Stimulated activated CD4-positive, alpha-beta T cell treated with anti-CD3 and anti-CD28 coated beads, TNF-alpha, amount 100 ng/mL, for 1 hour (primary cell): ENCODE measurements at regions not wholly inside any gene's neighbourhood (a gene's known extent, or its start where the extent isn't known, plus 50 kb on each side); places are given as distances from the start of the nearest gene placed in this dataset.

Experiments used
- DNase-seq, 3 donors: peaks; one replicate each; pipeline ENCODE4 v3.0.0-alpha.2; 2020; ENCODE audit warnings: low read depth in 3 of 3, low spot score in 1 of 3

DNA sequence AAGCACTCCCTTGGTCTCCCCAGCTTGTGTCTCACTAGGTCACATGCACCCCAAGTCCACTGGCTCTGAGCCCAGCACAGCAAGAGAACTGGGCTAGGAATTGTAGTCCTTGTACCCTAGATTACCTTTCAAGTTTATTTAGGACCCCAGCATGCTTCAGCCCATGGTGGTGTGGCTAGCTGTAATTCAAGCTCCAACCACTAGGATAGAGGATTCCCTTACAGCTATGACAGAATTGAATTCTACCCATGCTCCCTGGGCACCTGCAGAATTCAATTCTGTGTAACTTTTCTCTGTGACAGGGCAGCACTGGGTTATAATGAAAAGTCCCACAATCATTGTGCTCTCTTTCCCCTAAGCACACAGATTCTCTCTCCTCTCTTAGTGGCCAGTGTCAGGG lies 253.8 kb upstream of the DMD start:
- DNase-seq = no peak

DNA sequence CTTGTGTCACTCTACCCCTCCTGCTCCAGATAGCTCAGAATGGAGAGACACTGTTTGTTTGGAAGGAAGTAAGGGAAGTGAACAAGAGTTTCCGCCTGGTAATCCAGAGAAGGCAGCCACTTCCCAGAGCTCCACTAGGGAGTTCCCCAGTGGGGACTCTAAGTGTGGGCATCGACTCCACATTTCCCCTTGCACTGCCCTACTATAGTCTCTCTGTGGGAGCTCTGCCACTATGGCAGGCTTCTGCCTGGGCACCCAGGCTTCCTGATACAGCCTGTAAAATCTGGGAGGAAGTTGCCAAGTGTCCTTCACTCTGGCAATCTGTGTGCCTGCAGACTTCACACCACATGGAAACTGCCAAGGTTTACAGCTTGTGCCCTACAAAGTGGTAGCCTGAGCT lies 245.8 kb upstream of the DMD start:
- no peak for DNase-seq

DNA sequence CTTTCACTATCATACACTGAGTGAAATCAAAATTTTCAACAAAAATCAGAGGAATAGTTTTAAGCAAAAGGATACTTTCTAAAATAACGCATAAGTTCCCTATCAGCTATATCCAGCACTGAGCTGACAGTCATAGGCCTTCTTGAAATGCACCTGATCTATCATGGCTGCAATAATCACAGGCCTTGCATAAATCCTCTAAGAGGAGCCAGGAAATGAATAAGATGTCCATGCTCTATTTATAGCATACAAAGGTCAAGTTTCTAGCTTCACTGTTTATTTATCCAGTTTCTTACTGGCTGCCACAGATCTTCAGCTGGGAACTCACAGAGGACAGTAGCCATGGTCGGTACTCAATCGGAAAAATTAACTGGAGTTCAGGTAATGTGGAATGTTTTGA lies 235.9 kb upstream of the DMD start:
- no peak for DNase-seq

DNA sequence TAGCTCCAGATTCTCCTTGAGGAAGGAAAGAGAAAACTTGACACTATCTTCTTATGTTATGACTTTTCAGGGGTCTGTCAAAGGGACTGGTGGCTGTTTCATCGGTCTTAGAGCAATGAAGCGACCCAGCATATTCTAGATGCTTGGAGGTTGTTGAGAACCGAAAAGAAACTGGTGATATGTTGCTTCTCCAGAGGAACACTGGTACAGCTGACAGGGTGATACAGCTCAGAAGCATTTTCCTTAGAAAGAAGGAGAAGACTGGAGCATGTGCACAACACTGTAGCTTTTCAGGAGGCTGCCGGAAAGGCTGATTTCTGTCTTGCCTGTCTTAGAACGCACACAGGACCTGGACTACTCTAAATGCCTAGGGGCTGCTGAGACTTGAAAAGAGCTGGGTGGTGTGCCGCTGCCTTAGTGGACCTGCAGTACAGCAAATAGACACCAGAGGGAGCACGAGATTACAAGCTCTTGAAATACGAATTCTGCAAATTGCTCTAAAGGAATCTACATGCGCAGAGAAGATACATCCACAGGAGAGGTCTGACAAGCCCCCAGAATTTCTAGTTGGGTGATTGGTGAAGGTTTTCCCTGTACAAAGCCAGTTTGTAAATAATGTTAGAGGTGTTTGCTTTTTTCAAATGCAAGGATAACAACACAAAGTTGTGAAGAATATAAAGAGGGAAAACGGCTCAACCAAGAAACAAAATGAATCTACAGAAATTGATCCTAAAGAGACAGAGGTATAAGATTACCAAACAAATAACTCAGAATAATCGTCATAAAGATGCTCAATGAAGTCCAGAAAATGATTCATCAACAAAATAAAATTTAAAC lies 223.1 kb upstream of the DMD start:
- peak in 2 of 3 donors; percentile 3 to 10 for DNase-seq

DNA sequence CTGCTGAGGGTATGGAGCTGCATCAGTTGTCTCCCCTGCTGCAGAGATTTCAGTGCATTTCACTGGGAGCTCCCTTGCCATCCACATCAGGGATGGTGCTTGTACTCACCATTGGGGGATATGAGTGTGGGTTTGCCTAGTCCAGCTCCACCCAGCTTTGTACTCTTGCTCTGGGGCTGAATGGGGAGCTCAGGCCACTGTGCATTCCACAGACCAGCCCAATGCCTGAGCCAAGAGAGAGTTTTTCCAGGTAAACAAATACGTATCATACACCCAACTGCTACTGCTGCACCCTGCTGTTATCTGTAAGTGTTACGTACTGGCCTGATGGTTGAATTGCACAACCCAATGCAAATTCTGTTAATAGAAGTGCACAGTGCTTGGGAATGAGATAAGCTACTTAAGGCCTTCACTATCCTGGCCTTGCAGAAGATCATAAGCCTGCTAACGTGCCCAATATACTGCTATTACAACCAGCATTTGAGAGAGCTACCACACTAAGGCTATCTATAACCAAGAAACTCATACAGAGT lies 205.0 kb upstream of the DMD start:
- no peak for DNase-seq

DNA sequence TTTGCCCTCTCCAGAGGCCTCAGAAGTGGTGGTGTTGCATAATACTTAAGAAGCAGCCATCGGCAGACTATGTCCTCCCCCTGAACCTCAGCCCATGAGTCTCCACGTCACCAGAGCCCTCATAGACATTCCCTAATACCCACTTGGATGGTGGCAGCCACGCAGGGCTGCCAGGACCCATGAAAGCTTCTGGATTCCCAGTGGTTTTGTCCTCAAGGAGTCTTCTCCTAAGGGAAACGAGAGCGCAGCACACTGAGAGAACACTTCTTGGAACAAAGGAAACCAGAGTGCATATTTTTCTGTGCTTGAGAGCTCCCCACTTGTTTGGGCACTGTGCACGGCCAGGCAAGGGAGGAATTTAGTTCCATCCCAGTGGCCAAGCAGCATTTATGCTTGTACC lies 204.1 kb upstream of the DMD start:
- DNase-seq = no peak

DNA sequence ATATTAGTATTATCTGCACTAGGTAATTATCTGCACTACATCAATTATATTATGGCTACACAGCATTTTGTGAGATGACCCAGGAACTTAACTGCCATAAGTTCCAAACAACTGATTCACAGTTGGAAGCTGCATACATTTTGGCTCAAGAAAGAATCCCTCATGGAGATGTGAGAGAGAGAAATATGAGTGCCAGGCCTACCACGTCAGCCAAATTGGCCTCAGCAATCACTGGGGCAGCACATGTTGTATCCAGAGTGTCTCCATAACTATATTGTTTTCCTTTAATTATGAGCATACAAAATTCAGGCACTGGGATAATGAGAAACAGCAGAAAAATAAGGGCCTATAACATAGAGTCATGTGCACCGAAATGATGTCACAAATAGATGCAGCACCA lies 174.2 kb upstream of the DMD start:
- DNase-seq = no peak

DNA sequence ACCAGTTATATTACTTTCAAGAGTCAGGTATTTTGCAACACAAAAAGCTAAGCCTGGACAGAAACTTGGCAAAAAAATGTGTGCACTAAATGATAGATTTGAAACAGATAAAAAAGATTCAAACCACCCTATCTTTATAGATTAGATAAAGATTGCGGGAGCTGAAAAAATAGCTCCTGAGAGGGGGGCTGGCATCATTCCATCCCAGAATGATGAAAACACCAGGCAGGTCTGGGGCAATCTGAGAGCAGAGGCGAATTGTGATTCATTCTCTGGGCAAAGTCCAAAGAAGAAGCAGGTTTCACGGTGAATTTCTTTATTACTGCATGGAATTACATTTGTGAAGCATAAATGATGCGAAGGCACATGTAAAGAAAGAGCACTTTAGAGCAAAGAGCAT lies 168.5 kb upstream of the DMD start:
- DNase-seq = no peak

DNA sequence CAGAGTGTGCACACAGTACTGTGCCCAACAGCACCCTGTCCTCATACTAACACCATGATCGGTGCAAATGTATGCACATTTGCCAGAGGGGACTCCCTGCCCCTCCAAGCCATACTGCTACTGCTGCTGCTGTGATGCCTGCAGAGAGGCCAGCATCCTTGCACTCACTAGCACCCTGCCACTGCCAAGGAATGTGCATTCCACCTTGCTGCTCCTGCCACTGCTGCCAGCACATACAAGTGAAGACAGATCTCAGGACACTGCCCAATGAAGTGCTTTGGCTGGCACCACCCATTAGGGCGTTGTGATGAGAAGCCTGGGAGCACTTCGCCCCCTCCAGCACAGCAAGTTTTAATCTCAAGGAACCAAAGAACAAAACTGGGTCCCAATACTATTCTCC lies 146.3 kb upstream of the DMD start:
- DNase-seq = no peak

DNA sequence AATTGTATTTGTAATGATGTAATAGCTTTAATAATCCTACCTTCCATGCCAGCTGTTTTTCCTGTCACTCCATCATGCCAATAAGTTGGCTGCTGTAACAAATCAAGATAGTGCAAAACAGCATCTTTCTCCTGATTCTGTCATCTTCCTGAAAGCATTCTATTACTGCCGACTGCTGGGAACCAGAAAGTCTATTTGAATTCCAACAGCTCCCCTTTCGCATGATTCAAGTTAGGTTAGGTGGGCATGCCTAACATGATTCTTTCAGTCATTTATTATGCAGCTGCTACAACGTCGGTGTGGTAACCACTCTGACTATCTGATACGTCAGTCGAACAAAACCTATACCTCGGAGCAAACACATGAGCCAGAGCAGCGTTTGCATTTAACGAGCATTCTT lies 127.9 kb upstream of the DMD start:
- no peak for DNase-seq

DNA sequence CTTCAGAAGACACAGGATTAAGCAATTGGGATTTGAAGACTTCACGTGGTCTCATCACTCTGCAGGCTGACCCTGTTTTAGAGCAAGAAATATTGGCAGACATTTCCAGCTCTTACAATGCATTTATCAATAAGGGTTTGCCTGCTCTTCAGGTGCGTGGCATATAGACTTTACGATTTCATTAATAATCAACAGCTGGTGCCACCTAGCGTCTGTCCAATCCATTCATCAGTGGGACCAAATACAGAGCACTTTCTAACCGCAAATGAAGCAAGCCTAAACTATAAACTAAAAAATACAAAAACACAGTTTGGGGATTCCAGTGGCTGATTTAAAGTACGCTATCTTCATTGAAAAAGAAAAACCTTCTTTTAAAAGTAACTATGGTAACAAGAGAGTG lies 125.4 kb upstream of the DMD start:
- DNase-seq = no peak

DNA sequence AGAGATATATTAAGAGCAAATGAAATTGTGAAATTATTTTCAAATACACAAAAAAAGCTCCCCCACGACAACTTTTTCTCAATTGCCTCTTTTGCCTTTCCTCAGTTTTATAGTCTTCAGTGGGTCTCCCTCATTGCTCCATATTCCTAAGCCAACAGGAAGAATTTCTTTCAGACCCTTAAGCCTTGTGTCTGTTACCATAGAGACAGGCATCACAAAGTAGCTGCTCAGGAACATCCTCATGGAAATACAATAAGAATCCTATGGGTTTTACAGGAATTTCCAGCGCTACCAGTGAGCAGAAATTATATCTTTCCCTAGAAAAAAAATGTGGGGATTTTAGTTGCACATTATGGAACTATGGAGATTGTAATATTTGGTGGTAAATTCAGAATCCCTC lies 121.9 kb upstream of the DMD start:
- no peak for DNase-seq

DNA sequence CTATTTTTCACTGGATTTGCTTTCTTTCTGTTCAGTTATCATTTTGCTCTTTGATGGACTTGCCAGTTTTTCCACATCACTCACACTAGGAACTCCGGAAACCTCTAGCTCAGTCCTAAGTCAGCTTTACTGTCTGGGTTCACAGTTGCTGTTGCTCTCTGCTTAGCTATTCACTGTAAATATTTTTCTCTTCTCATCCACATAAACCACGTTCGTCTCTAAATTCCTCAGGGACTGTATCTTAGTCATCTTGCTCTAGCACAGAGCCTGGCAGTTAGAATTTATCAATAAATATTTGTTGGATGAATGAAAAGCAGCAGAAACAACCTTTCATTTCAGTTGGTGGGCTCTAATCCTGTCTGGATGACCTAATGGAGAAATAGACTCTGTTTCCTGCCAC lies 119.4 kb upstream of the DMD start:
- no peak for DNase-seq

DNA sequence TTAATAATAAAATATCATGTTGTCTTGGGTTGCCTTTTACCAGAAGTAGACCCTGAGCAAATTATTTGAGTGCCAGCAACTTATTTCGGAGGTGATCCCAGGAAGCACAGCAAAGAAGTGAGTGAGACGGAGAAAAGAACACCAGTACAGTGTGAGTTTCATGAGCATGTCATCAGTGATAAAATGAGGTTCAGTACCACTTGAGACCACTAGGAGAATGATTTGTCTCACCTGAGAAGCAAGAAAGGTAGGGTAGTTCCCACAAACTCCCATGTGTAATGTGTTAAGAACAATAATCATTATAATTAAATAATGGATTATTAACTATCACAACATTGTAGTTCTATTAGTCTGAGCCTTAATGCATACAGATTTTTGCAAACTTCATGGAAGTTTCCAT lies 112.8 kb upstream of the DMD start:
- DNase-seq = no peak

DNA sequence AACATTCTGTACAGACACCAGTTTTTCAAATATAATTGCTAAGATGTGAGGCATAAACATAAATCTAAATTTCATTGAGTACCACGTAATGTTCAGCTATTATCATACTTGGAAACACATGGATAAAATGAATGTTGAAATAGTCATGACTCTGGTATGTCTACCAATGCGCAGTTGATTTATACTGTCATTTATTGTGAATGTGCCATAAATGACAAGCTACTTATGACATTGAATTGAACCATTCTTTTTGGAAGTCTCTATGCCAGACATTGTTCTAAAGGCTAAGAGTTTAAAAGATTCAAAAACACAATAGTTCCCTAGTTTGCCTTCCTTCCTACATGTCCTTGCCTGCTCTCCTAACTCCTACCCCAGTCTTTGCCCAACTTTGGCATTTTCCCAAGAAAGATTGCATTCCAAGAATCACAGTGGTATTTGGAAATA lies 96.6 kb upstream of the DMD start:
- no peak for DNase-seq

DNA sequence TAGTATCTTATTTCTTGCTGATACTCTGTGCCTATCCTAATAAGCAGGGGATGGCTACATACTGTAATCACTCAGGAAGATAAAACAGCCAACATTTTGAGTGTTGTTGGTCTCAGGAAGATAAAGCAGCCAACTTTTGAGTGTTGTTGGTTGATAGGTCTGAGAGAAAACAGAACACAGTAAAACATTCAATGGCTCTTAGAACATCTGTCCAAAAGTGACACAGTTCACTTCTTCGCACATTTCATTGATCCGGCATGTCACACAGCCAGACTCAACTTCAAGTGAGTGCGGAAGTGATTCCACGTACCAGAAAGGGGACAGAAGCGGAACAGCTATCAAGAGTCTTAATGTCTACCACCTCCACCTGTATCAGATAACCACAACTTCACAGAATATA lies 87.3 kb upstream of the DMD start:
- DNase-seq = no peak

DNA sequence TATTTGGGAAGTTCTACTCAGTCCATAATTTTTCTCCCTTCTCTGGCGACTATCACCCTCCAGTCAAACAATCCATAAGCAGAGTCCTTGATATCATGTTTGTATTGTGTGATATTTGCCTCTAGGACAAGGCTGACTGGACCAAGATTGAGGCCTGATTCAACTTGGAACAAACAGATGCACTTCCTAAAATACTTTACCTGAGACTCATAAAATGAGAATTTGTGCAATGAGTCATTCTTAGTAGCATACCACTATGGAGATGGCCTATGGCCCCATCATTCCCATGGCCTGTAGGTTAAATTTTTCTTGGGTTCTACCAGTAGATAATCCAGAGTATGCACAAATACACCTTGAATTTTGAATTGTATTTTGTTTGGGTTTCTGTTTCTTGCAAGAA lies 74.2 kb upstream of the DMD start:
- DNase-seq = no peak

DNA sequence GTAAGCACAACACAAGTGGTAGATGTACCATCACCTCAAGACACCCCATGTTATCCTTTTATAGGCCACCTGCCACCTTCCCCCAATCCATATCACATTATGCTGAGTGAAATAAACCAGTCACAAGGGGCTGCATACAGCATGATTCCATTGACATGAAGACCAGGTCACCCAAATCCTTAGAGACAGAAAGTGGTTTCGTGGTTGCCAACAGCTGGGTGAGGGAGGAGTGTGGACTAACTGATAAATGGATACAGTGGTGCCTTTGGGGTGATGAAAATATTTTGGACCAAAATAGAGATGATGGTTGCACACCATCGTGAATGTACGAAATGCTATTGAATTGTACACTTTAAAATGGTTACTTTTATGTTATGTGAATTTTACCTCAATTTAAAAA lies 65.7 kb upstream of the DMD start:
- no peak for DNase-seq

DNA sequence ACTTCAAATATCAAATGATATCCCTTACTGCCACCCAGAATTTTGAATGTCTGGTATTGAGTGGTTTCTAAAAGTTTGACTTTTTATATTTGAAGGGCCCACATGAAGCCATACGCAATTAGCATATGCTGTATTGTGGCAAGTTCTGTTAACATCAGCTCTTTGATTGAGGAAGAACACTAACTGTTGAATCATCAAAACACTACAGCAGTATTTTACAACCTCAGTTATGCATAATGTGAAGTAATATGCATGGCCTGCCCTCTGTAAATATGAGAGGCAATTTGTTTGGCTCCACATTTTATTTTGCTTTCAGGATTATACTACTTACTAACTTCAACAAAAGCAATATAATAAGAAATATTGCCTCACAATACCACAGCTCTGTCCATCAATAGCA lies 62.2 kb upstream of the DMD start:
- no peak for DNase-seq

DNA sequence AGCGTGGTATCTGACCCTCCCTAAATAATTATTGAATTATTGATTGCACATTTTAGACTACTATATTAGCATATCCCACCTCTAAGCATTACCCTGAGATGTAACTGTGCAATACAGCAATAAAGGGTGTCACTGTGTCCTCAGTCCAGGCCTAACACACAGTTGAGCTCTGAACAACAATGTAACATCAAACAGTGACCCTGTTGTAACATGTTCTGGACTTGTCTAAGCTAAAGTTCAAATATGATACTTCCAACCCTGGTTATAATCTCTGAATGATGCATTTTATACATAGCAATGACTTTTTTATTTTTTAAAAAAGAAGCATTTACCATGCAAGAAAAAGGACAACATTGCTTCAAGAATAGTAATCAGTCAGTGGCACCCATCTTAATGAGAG lies 61.6 kb upstream of the DMD start:
- no peak for DNase-seq
